ENCODE measurements at regions not wholly inside any gene's neighbourhood (a gene's known extent, or its start where the extent isn't known, plus 50 kb on each side); places are given as distances from the start of the nearest gene placed in this dataset.
"Not testable (repeated sequence)": the region's sequence is repeated elsewhere in the genome, so short reads cannot be mapped to it uniquely, and the experiment has no call there.

GRCh38 chr2:59856391-59856790, 697.1 kb downstream of the BCL11A start:
- no peak for DNase-seq

- DNase-seq: no peak
Observed at GRCh38 chr2:59853032-59853431, 700.4 kb downstream of the BCL11A start.

GRCh38 chr2:59851836-59852475, 701.5 kb downstream of the BCL11A start:
- DNase-seq: no peak

- DNase-seq: no peak
Observed at GRCh38 chr2:59850554-59850953, 702.9 kb downstream of the BCL11A start.

- no peak for DNase-seq
Observed at GRCh38 chr2:59833941-59834340, 719.5 kb downstream of the BCL11A start.

GRCh38 chr2:59830601-59831000, 722.9 kb downstream of the BCL11A start:
- no peak for DNase-seq

- no peak for DNase-seq
Observed at GRCh38 chr2:59827677-59828076, 725.8 kb downstream of the BCL11A start.

- no peak for DNase-seq
Observed at GRCh38 chr2:59826177-59826576, 727.3 kb downstream of the BCL11A start.

- DNase-seq: no peak
Observed at GRCh38 chr2:59824314-59824713, 729.1 kb downstream of the BCL11A start.

- no peak for DNase-seq
Observed at GRCh38 chr2:59816075-59816474, 737.4 kb downstream of the BCL11A start.

- not testable (repeated sequence) for DNase-seq
Observed at GRCh38 chr2:59810283-59810682, 743.2 kb downstream of the BCL11A start.

- no peak for DNase-seq
Observed at GRCh38 chr2:59806486-59806885, 747.0 kb downstream of the BCL11A start.

- no peak for DNase-seq
Observed at GRCh38 chr2:59804732-59805131, 748.7 kb downstream of the BCL11A start.

GRCh38 chr2:59803586-59803985, 749.9 kb downstream of the BCL11A start:
- DNase-seq: no peak

- DNase-seq: no peak
Observed at GRCh38 chr2:59798687-59799232, 754.7 kb downstream of the BCL11A start.

- no peak for DNase-seq
Observed at GRCh38 chr2:59791004-59791618, 762.3 kb downstream of the BCL11A start.

- no peak for DNase-seq
Observed at GRCh38 chr2:59790186-59791003, 763.1 kb downstream of the BCL11A start.

GRCh38 chr2:59789523-59789922, 763.9 kb downstream of the BCL11A start:
- DNase-seq: no peak

GRCh38 chr2:59787095-59787494, 766.4 kb downstream of the BCL11A start:
- no peak for DNase-seq

- DNase-seq: no peak
Observed at GRCh38 chr2:59786684-59787083, 766.8 kb downstream of the BCL11A start.

GRCh38 chr2:59779571-59779970, 773.9 kb downstream of the BCL11A start:
- no peak for DNase-seq

GRCh38 chr2:59777120-59777519, 776.3 kb downstream of the BCL11A start:
- no peak for DNase-seq

- DNase-seq: no peak
Observed at GRCh38 chr2:59776726-59777008, 776.8 kb downstream of the BCL11A start.

- no peak for DNase-seq
Observed at GRCh38 chr2:59774821-59775433, 778.5 kb downstream of the BCL11A start.
